GM12878 (cell line): ENCODE measurements at regions not wholly inside any gene's neighbourhood (a gene's known extent, or its start where the extent isn't known, plus 50 kb on each side); places are given as distances from the start of the nearest gene placed in this dataset.

ENCODE experiments used
- ATAC-seq: fragments of 200-7000 bp; cut with Tn5 transposase; 3 replicates; pipeline ENCODE4 v1.9.1; 2020; ENCODE audit warnings: mild to moderate bottlenecking, moderate library complexity
- BruUV-seq: library from RNA; stranded (reverse); fragments of 400-500 nt; replicated peaks from 2 replicates; lab custom pipeline; 2021; lab: Mats Ljungman, UMichigan
- CTCF ChIA-PET: fragments of 300-600 bp; sonication (Branson Sonifier 250); formaldehyde crosslinking; extraction: SDS; loops from one replicate; lab custom pipeline; 2021; ENCODE audit warnings: inconsistent platforms; lab: Yijun Ruan, JAX
- POLR2A ChIA-PET: fragments of 350-600 bp; formaldehyde crosslinking; extraction: SDS; loops from one replicate; lab custom pipeline; 2021; ENCODE audit warnings: inconsistent platforms; lab: Charles Lee
- RAD21 ChIA-PET: fragments of 300-600 bp; sonication (Branson Sonifier 250); formaldehyde crosslinking; loops from one replicate; lab custom pipeline; 2023; ENCODE audit warnings: antibody characterized with exemption; ENCODE audit not compliant: unreplicated experiment; lab: Charles Lee
- SMC1A ChIA-PET: fragments of 300-600 bp; sonication (Branson Sonifier 250); formaldehyde crosslinking; loops from one replicate; lab custom pipeline; 2023; ENCODE audit not compliant: unreplicated experiment, uncharacterized antibody; lab: Charles Lee
- DNase-seq: peaks from one replicate; pipeline ENCODE4 v3.0.0-alpha.2; 2011; ENCODE audit warnings: low read depth, low spot score
- FAIRE-seq: peaks from 3 replicates; lab custom pipeline; 2011; peaks lifted over from hg19 to GRCh38; lab: Jason Lieb, UNC
- H2AFZ ChIP-seq: 2 replicates; pipeline ENCODE4 v1.6.0; 2011; ENCODE audit warnings: low read depth, low read length, control low read depth; ENCODE audit not compliant: control insufficient read depth
- H3K27ac ChIP-seq: 2 replicates; pipeline ENCODE4 v1.5.1; 2011; ENCODE audit warnings: control low read depth; ENCODE audit not compliant: control insufficient read depth, insufficient read depth
- H3K27me3 ChIP-seq, 2 experiments: replicated peaks in 1 of 2; 2 replicates each; pipeline versions ENCODE4 v1.6.0 to v1.6.1; 2011; ENCODE audit warnings: low read length in 1 of 2; ENCODE audit not compliant: control insufficient read depth in 2 of 2, insufficient read depth in 2 of 2
- H3K36me3 ChIP-seq, 2 experiments: 2 replicates each; pipeline ENCODE4 v1.5.1; 2011; ENCODE audit warnings: low read length in 1 of 2; ENCODE audit not compliant: control insufficient read depth in 2 of 2, insufficient read depth in 2 of 2
- H3K4me1 ChIP-seq: 2 replicates; pipeline ENCODE4 v1.6.1; 2011; ENCODE audit warnings: mild to moderate bottlenecking, low read length, moderate library complexity, mixed read lengths; ENCODE audit not compliant: control insufficient read depth, insufficient read depth
- H3K4me2 ChIP-seq: 2 replicates; pipeline ENCODE4 v1.6.0; 2011; ENCODE audit warnings: control low read depth; ENCODE audit not compliant: control insufficient read depth, insufficient read depth
- H3K4me3 ChIP-seq: fragments of 200-600 bp; sonication (generic); 2 replicates; pipeline ENCODE4 v1.5.1; 2016
- H3K79me2 ChIP-seq: 2 replicates; pipeline ENCODE4 v1.6.0; 2011; ENCODE audit warnings: low read length; ENCODE audit not compliant: control insufficient read depth, insufficient read depth
- H3K9ac ChIP-seq: 2 replicates; pipeline ENCODE4 v1.8.0; 2011; ENCODE audit warnings: low read length, control low read depth, mixed read lengths; ENCODE audit not compliant: control insufficient read depth, insufficient read depth
- H3K9me3 ChIP-seq: replicated peaks from 3 replicates; pipeline ENCODE4 v1.5.1; 2011; ENCODE audit warnings: mild to moderate bottlenecking, low read length; ENCODE audit not compliant: control insufficient read depth, insufficient read depth
- H4K20me1 ChIP-seq: 2 replicates; pipeline ENCODE4 v1.6.0; 2011; ENCODE audit not compliant: control insufficient read depth, insufficient read depth
- CBX5 ChIP-seq: sonication (generic); IDR thresholded peaks from 2 replicates; pipeline ENCODE4 v1.6.1; 2016; ENCODE audit warnings: low read depth, moderate library complexity, mild to moderate bottlenecking, inconsistent platforms
- ESRRA ChIP-seq: IDR thresholded peaks from 2 replicates; pipeline ENCODE4 v1.6.1; 2012; ENCODE audit warnings: mild to moderate bottlenecking, low read length, improper control_type of control experiment
- EZH2 ChIP-seq: IDR thresholded peaks from 2 replicates; pipeline ENCODE4 v1.6.1; 2012; ENCODE audit warnings: low read depth, mild to moderate bottlenecking, control low read depth, inconsistent platforms, low read length, borderline replicate concordance; ENCODE audit not compliant: control insufficient read depth
- HDAC2 ChIP-seq: fragments of 200-600 bp; sonication (generic); IDR thresholded peaks from 2 replicates; pipeline ENCODE4 v1.6.1; 2017
- MEF2A ChIP-seq: IDR thresholded peaks from 2 replicates; pipeline ENCODE4 v1.6.1; 2011; ENCODE audit warnings: low read depth, mild to moderate bottlenecking, low read length, moderate library complexity; ENCODE audit not compliant: insufficient read depth
- RAD51 ChIP-seq: fragments of 450-650 bp; IDR thresholded peaks from 2 replicates; pipeline ENCODE4 v1.6.1; 2016; ENCODE audit warnings: moderate library complexity, mild to moderate bottlenecking, inconsistent platforms
- SMAD5 ChIP-seq: IDR thresholded peaks from 2 replicates; pipeline ENCODE4 v1.6.1; 2016; ENCODE audit warnings: antibody characterized with exemption, low read depth
- SREBF2 ChIP-seq: IDR thresholded peaks from 2 replicates; pipeline ENCODE4 v1.6.1; 2012; ENCODE audit warnings: mild to moderate bottlenecking, low read length
- SRF ChIP-seq, 2 experiments: IDR thresholded peaks; 2 replicates each; pipeline ENCODE4 v1.6.1; 2011; ENCODE audit warnings: low read depth in 2 of 2, low read length in 2 of 2, mild to moderate bottlenecking in 1 of 2, moderate library complexity in 1 of 2
- TBL1XR1 ChIP-seq: IDR thresholded peaks from 2 replicates; pipeline ENCODE4 v1.6.1; 2012; ENCODE audit warnings: low read depth, low read length, improper control_type of control experiment
- TCF7 ChIP-seq: IDR thresholded peaks from 2 replicates; pipeline ENCODE4 v1.6.1; 2014; ENCODE audit warnings: antibody characterized with exemption, borderline replicate concordance
- USF2 ChIP-seq: IDR thresholded peaks from 2 replicates; pipeline ENCODE4 v1.6.1; 2011; ENCODE audit warnings: low read depth, low read length, improper control_type of control experiment, borderline replicate concordance
- ZNF274 ChIP-seq: IDR thresholded peaks from one replicate; pipeline ENCODE4 v1.8.0; 2011; ENCODE audit not compliant: insufficient read length, insufficient read depth
- ZSCAN29 ChIP-seq: fragments of 450-650 bp; IDR thresholded peaks from 2 replicates; pipeline ENCODE4 v1.6.1; 2017; ENCODE audit warnings: mild to moderate bottlenecking, moderate library complexity
- WGBS: methylation state at CpG from one replicate; pipeline ENCODE4 v1.1.6; 2016; ENCODE audit warnings: low lambda C conversion rate; ENCODE audit not compliant: insufficient replicate concordance, insufficient coverage; ENCODE audit errors: missing lambda C conversion rate; 5-methylcytosine and 5-hydroxymethylcytosine counted together
- in situ Hi-C: fragments of 300-500 bp; cut with MboI; formaldehyde crosslinking; loops from 9 replicates; pipeline ENCODE4 v1.14.3; 2018; ENCODE audit warnings: mixed read lengths
- intact Hi-C: fragments of 100-400 bp; cut with micrococcal nuclease; formaldehyde crosslinking; loops from one replicate; pipeline ENCODE4 v1.14.2; 2022; ENCODE audit not compliant: unreplicated experiment

GRCh38 chr4:132530861-132531260 is 618.2 kb upstream of the PCDH10 start:
- Histone ChIP-seq H4K20me1 (no peaks in the 10 kb centered on the region), H2AFZ (no peak overlapping the region), H3K4me2 (no peak overlapping the region), H3K9ac (no peak overlapping the region), H3K79me2 (no peaks in the 10 kb centered on the region), H3K9me3 (no peaks in the 10 kb centered on the region), H3K4me3 (no peak overlapping the region), H3K36me3 (no peaks in the 10 kb centered on the region), H3K4me1 (no peaks in the 10 kb centered on the region), H3K27me3 (no peaks in the 10 kb centered on the region), H3K27ac (no peak overlapping the region)
- RAD21 ChIA-PET = no interaction called here
- intact Hi-C loops (no loop called here), in situ Hi-C loops (no loop called here)
- CTCF ChIA-PET = no interaction called here
- SMC1A ChIA-PET = no interaction called here
- no peak for ATAC-seq
- POLR2A ChIA-PET = no interaction called here
- WGBS = 4% methylated on average over 2 of the region's 2 CpGs
- FAIRE-seq = no peak
- BruUV-seq = no TSS peak
- no peak for TF ChIP-seq ZNF274
- no peak for TF ChIP-seq HDAC2
- no peak for TF ChIP-seq EZH2
- no peak for TF ChIP-seq ESRRA
- TF ChIP-seq ZSCAN29 = no peak
- TF ChIP-seq SMAD5 = no peak
- TF ChIP-seq TCF7 = no peak
- TF ChIP-seq MEF2A = no peak
- no peak for TF ChIP-seq TBL1XR1
- TF ChIP-seq RAD51 = no peak
- no peak for TF ChIP-seq USF2
- no peak for TF ChIP-seq SRF (IDR thresholded peaks at IDR 0.05; ENCODE audit: low read depth in 2 of 2, low read length in 2 of 2)
- no peak for TF ChIP-seq SREBF2
- TF ChIP-seq CBX5 = no peak
- TF ChIP-seq, all 136 proteins: peak for 0
- DNase-seq = no peak
